Smooth muscle cell (in vitro differentiated cells): ENCODE measurements at regions not wholly inside any gene's neighbourhood (a gene's known extent, or its start where the extent isn't known, plus 50 kb on each side); places are given as distances from the start of the nearest gene placed in this dataset.

ENCODE experiments used
- DNase-seq: peaks from one replicate; lab custom pipeline; 2025; ENCODE audit not compliant: unreplicated experiment; lab: John Stamatoyannopoulos, UW
- H2AFZ ChIP-seq: fragments of 200-600 bp; sonication (generic); 2 replicates; pipeline ENCODE4 v1.6.0; 2016; ENCODE audit warnings: antibody characterized with exemption, low read depth, mild to moderate bottlenecking
- H3F3A ChIP-seq: fragments of 200-600 bp; sonication (generic); 2 replicates; pipeline ENCODE4 v1.6.0; 2017; ENCODE audit warnings: antibody characterized with exemption, low read depth
- H3K27ac ChIP-seq: fragments of 200-600 bp; sonication (generic); 2 replicates; pipeline ENCODE4 v1.5.1; 2016; ENCODE audit warnings: low read depth, mild to moderate bottlenecking
- H3K27me3 ChIP-seq: fragments of 200-600 bp; sonication (generic); 2 replicates; pipeline ENCODE4 v1.6.1; 2016; ENCODE audit warnings: low read depth, mild to moderate bottlenecking
- H3K36me3 ChIP-seq: fragments of 200-600 bp; sonication (generic); 2 replicates; pipeline ENCODE4 v1.5.1; 2016; ENCODE audit warnings: low read depth
- H3K4me1 ChIP-seq: fragments of 200-600 bp; sonication (generic); 2 replicates; pipeline ENCODE4 v1.5.1; 2016; ENCODE audit warnings: low read depth
- H3K4me2 ChIP-seq: fragments of 200-600 bp; sonication (generic); 2 replicates; pipeline ENCODE4 v1.6.0; 2016; ENCODE audit warnings: mild to moderate bottlenecking
- H3K4me3 ChIP-seq: fragments of 200-600 bp; sonication (generic); 2 replicates; pipeline ENCODE4 v1.5.1; 2016; ENCODE audit warnings: mild to moderate bottlenecking
- H3K79me2 ChIP-seq: fragments of 200-600 bp; sonication (generic); 2 replicates; pipeline ENCODE4 v1.6.0; 2016; ENCODE audit warnings: low read depth, mild to moderate bottlenecking
- H3K9ac ChIP-seq: fragments of 200-600 bp; sonication (generic); 2 replicates; pipeline ENCODE4 v1.6.0; 2016; ENCODE audit warnings: low read depth
- H3K9me3 ChIP-seq: fragments of 200-600 bp; sonication (generic); replicated peaks from 2 replicates; pipeline ENCODE4 v1.5.1; 2016; ENCODE audit warnings: low read depth
- H4K20me1 ChIP-seq: fragments of 200-600 bp; sonication (generic); 2 replicates; pipeline ENCODE4 v1.6.0; 2016; ENCODE audit warnings: low read depth
- CTCF ChIP-seq: fragments of 200-600 bp; sonication (generic); IDR thresholded peaks from 2 replicates; pipeline ENCODE4 v1.5.1; 2017; ENCODE audit warnings: borderline replicate concordance, mild to moderate bottlenecking, antibody characterized with exemption; ENCODE audit not compliant: insufficient read depth, poor library complexity, severe bottlenecking
- WGBS: methylation state at CpG from one replicate; pipeline ENCODE4 v1.1.7; 2016; ENCODE audit warnings: low lambda C conversion rate; 5-methylcytosine and 5-hydroxymethylcytosine counted together

DNA sequence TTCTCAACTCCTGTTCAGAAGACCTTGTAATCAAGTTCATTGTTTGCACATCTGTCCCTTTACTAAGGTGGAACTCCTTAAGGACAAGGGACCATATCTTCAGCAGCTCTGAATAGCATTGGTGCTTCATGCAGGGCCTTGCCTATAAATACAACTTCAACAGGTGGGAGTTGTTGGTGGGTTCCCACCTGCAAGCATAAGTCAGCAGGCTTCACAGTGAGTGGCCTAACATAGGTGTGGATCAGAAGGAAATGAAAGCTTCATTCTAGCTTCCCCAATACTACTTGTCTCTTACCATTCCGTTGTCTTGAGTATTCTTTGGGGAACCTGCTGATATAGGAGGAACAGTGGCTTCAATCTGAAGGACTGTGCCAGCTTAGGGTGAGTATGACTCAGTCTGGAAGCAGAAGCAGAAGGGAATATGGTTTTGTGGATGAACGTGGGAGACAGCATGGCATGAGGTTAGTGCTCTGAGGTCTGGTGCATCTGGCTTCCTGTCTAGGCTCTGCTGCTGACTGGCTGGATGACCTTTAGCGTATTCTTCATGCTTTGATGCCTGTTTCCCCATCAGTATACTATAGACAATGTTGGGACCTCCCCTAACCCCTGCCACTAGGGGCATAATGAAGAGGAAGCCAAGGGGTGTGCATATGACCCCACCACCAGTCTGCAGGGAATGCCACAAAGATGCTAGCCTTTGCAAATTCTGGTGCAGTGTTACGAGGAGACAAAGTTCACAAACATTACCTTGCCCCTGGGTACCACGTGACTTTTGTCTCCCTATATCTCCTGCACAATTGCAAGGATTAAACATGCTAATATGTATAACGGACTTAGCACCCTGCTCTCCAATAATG is 192.3 kb downstream of the PALM2AKAP2 start:
- no peaks in the 10 kb centered on the region for H3K27me3 ChIP-seq
- 93% methylated on average over 6 of the region's 6 CpGs for WGBS
- no peaks in the 10 kb centered on the region for H3K36me3 ChIP-seq
- peaks cover 3% of the 10 kb centered on the region for H3F3A ChIP-seq
- no peak overlapping the region for H3K4me3 ChIP-seq
- TF ChIP-seq CTCF: no peak
- no peaks in the 10 kb centered on the region for H3K4me1 ChIP-seq
- H4K20me1 ChIP-seq: peaks cover 4% of the 10 kb centered on the region
- DNase-seq: no peak
- no peak overlapping the region for H3K27ac ChIP-seq
- no peak overlapping the region for H2AFZ ChIP-seq
- no peaks in the 10 kb centered on the region for H3K79me2 ChIP-seq
- no peak overlapping the region for H3K4me2 ChIP-seq
- H3K9me3 ChIP-seq: no peaks in the 10 kb centered on the region
- no peak overlapping the region for H3K9ac ChIP-seq

DNA sequence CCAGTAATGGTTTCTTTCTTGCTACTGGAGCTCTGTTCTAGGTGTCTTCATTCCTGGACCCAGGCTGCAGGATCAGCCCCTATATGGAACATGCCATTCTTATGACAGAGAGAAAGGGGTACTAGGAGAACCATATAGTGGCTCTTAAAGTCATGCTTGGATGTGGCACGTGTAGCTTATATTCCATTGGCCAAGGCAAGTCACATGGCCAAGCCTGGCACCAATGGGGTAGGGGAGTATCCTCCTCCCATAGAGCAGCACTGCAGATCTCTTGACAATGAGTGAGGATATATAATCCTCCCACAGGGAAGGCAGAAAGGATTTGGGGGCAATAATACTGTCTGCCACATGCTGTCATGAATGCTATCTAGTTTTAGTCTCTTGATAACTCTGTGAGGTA is 193.3 kb downstream of the PALM2AKAP2 start:
- H3K79me2 ChIP-seq: no peaks in the 10 kb centered on the region
- no peak for DNase-seq
- no peak for TF ChIP-seq CTCF
- no peaks in the 10 kb centered on the region for H3K36me3 ChIP-seq
- no peaks in the 10 kb centered on the region for H3K9me3 ChIP-seq
- H3K4me2 ChIP-seq: no peak overlapping the region
- no peak overlapping the region for H3K9ac ChIP-seq
- H4K20me1 ChIP-seq: peaks cover 4% of the 10 kb centered on the region
- peaks cover 3% of the 10 kb centered on the region for H3F3A ChIP-seq
- H3K4me3 ChIP-seq: no peak overlapping the region
- no peaks in the 10 kb centered on the region for H3K27me3 ChIP-seq
- H3K4me1 ChIP-seq: no peaks in the 10 kb centered on the region
- no peak overlapping the region for H2AFZ ChIP-seq
- WGBS: 96% methylated on average over 1 of the region's 1 CpG
- H3K27ac ChIP-seq: no peak overlapping the region

DNA sequence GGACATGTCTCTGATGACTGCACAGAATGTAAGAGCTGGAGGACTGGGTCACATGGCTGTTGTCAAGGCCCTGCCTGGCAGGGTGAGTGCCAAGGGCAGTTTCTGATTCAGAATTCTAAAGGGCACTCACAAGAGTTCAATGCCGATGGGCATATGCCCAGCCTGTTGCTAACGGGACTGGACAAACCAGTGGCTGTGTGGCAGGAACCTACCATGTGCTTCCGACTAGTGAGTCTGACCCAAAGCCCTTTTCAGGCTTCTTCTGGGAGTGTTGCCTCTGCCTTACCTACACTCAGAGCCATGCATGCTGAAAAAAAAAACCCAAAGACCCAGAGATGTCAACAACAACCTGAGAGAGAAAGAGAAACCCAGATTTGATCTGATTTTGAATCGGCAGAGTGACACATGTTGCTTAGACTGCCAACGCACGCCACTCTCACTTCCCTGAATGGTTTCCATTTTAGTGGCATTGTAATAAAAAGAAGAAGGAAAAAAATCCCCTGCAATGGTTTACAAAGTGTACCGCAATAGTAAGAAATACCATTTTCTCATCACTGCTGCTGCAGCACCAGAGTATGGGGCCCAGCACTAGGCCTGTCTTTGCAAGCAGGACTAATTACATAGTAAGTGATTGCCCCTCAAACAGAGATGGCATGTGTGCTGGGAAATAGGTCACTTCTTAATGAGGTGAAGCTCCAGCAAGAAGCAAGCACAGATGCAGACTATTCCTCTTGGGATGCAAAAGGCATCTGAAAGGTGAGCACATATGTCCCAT is 194.3 kb downstream of the PALM2AKAP2 start:
- DNase-seq: no peak
- no peaks in the 10 kb centered on the region for H3K36me3 ChIP-seq
- 97% methylated on average over 7 of the region's 7 CpGs for WGBS
- no peak overlapping the region for H3K27ac ChIP-seq
- no peaks in the 10 kb centered on the region for H3K4me1 ChIP-seq
- peaks cover 4% of the 10 kb centered on the region for H4K20me1 ChIP-seq
- no peak overlapping the region for H3K9ac ChIP-seq
- no peak overlapping the region for H3K4me3 ChIP-seq
- no peak overlapping the region for H3K4me2 ChIP-seq
- no peaks in the 10 kb centered on the region for H3K9me3 ChIP-seq
- no peaks in the 10 kb centered on the region for H3K79me2 ChIP-seq
- H3F3A ChIP-seq: no peaks in the 10 kb centered on the region
- H3K27me3 ChIP-seq: no peaks in the 10 kb centered on the region
- TF ChIP-seq CTCF: no peak
- no peak overlapping the region for H2AFZ ChIP-seq
